ENCODE measurements at regions not wholly inside any gene's neighbourhood (a gene's known extent, or its start where the extent isn't known, plus 50 kb on each side); places are given as distances from the start of the nearest gene placed in this dataset.

DNA sequence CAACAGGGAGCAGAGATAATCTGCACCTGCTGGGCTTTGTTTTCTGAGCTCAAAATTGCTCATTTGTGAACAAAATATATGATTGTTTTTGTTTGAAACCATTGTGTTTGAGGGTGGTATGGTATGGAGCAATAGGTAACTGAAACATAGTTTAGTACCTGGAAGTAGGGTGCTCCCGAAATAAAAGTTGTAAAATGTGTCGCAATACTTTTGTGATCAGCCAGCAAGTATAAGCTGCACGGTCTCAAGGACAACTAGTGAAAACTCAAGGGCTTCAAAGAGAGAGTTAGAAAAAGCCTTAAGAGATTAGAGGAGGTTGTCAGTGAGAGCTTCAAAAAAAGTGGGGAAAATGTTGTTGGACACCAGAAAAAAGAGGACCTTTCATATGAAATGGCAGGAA is 579.8 kb upstream of the POU3F2 start:
- Histone ChIP-seq H3K36me3 (replicated peaks in 1 of 2; ENCODE audit: insufficient read depth in 1 of 2, low read depth in 2 of 2) (no peaks in the 10 kb centered on the region), H3K4me1 (no peaks in the 10 kb centered on the region), H3K9me3 (no peaks in the 10 kb centered on the region), H3K4me3 (no peak overlapping the region), H3K27me3 (no peaks in the 10 kb centered on the region), H3K27ac (no peak overlapping the region)
- WGBS, 2 donors: 49 to 62% methylated on average over 3 of the region's 3 CpGs
- TF ChIP-seq, protein P1, sequence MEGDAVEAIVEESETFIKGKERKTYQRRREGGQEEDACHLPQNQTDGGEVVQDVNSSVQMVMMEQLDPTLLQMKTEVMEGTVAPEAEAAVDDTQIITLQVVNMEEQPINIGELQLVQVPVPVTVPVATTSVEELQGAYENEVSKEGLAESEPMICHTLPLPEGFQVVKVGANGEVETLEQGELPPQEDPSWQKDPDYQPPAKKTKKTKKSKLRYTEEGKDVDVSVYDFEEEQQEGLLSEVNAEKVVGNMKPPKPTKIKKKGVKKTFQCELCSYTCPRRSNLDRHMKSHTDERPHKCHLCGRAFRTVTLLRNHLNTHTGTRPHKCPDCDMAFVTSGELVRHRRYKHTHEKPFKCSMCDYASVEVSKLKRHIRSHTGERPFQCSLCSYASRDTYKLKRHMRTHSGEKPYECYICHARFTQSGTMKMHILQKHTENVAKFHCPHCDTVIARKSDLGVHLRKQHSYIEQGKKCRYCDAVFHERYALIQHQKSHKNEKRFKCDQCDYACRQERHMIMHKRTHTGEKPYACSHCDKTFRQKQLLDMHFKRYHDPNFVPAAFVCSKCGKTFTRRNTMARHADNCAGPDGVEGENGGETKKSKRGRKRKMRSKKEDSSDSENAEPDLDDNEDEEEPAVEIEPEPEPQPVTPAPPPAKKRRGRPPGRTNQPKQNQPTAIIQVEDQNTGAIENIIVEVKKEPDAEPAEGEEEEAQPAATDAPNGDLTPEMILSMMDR (IDR thresholded peaks at IDR 0.05): no peak
- TF ChIP-seq POLR2A (IDR thresholded peaks at IDR 0.05): no peak
- no peak for ATAC-seq
- intact Hi-C loops (cut with DNase I): no loop called here
- no peak for DNase-seq

DNA sequence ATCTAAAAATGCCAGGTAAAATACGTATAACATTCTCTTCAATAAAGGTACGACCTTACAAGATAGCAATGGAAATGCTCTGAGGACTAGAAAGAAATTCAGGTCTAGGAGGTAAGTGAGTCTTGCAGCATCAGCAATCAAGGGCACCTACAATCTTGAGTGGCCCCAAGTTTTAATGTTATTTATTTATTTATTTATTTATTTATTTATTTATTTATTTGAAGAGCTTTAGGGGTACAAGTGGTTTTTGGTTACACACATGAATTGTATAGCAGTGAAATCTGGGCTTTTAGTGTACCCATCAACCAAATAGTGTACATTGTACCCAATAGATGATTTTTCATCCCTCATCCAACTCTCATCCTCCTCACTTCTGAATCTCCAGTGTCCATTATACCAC is 574.0 kb upstream of the POU3F2 start:
- TF ChIP-seq, protein P1 (IDR thresholded peaks at IDR 0.05): no peak
- H3K9me3 ChIP-seq: no peaks in the 10 kb centered on the region
- no peak for ATAC-seq
- no peaks in the 10 kb centered on the region for H3K4me1 ChIP-seq
- no peak overlapping the region for H3K4me3 ChIP-seq
- intact Hi-C loops (cut with DNase I): no loop called here
- no peak for DNase-seq
- H3K27me3 ChIP-seq: no peaks in the 10 kb centered on the region
- no peak overlapping the region for H3K27ac ChIP-seq
- H3K36me3 ChIP-seq (replicated peaks in 1 of 2; ENCODE audit: insufficient read depth in 1 of 2, low read depth in 2 of 2): no peaks in the 10 kb centered on the region
- 59 to 63% methylated on average over 2 of the region's 2 CpGs for WGBS, 2 donors

- Histone ChIP-seq H3K4me3 (no peak overlapping the region), H3K27me3 (no peaks in the 10 kb centered on the region), H3K4me1 (no peaks in the 10 kb centered on the region), H3K9me3 (no peaks in the 10 kb centered on the region), H3K27ac (no peak overlapping the region), H3K36me3 (replicated peaks in 1 of 2; ENCODE audit: insufficient read depth in 1 of 2, low read depth in 2 of 2) (no peaks in the 10 kb centered on the region)
- DNase-seq (no peak), ATAC-seq (no peak)
- no peak for TF ChIP-seq POLR2A (IDR thresholded peaks at IDR 0.05)
- TF ChIP-seq, protein P1 (IDR thresholded peaks at IDR 0.05): no peak
- 72 to 75% methylated on average over 8 of the region's 8 CpGs for WGBS, 2 donors
- intact Hi-C loops (cut with DNase I): no loop called here
These were observed 562.3 kb upstream of the POU3F2 start for GRCh38 chr6:98272060-98272459.

DNA sequence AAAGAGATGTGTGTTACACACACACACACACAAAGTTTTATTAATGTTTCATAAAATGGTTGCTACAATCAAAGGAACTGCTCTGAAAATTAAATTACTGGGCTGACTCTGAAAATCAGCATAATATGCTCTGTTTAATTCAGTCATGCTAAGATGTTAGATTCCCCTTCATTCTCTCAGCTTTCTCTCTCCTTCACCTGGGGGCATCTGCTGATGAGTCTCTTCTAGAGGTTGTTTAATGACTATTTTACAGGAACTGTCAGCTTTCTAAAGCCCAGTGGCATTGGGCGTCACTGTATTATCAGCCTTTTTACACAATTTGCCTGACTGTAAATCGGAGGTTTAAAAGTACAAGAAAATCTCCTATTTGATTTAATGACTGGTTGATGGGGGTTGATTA is 559.7 kb upstream of the POU3F2 start:
- ATAC-seq (no peak), DNase-seq (no peak)
- no peak for TF ChIP-seq POLR2A (IDR thresholded peaks at IDR 0.05)
- Histone ChIP-seq H3K27me3 (no peaks in the 10 kb centered on the region), H3K4me3 (no peak overlapping the region), H3K4me1 (no peaks in the 10 kb centered on the region), H3K9me3 (no peaks in the 10 kb centered on the region), H3K36me3 (replicated peaks in 1 of 2; ENCODE audit: insufficient read depth in 1 of 2, low read depth in 2 of 2) (no peaks in the 10 kb centered on the region), H3K27ac (no peak overlapping the region)
- intact Hi-C loops (cut with DNase I): no loop called here
- 30 to 33% methylated on average over 2 of the region's 2 CpGs for whole genome bisulfite sequencing, 2 donors

DNA sequence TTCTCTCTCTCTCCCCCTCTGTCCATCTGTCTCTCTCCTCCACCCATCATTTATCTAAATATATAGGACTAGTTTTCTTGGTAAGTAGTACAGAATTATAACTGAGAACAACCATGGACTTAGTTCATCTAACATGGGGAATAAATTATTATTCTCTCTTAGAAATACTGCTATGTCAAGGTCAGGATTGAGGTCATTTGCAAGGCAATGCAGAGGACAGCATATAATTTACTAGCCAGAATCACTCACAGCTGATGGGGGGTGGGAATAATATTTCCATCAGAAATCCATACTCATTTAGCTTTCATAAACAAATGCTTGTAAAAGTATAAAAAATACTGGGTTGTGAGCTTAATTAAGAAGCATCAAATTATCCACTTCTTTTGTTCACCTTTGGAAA is 553.9 kb upstream of the POU3F2 start:
- Histone ChIP-seq H3K27ac (no peak overlapping the region), H3K4me3 (no peak overlapping the region), H3K4me1 (no peaks in the 10 kb centered on the region), H3K9me3 (no peaks in the 10 kb centered on the region), H3K27me3 (no peaks in the 10 kb centered on the region), H3K36me3 (replicated peaks in 1 of 2; ENCODE audit: insufficient read depth in 1 of 2, low read depth in 2 of 2) (no peaks in the 10 kb centered on the region)
- DNase-seq: no peak
- TF ChIP-seq, protein P1 (IDR thresholded peaks at IDR 0.05): no peak
- TF ChIP-seq POLR2A (IDR thresholded peaks at IDR 0.05): no peak
- intact Hi-C loops (cut with DNase I): no loop called here
- no peak for ATAC-seq
